H1 (cell line): ENCODE measurements at regions not wholly inside any gene's neighbourhood (a gene's known extent, or its start where the extent isn't known, plus 50 kb on each side); places are given as distances from the start of the nearest gene placed in this dataset.

Experiments
- CTCF ChIA-PET: fragments of 300-600 bp; sonication (Branson Sonifier 250); formaldehyde crosslinking; loops from one replicate; lab custom pipeline; 2021; ENCODE audit not compliant: partially characterized antibody; lab: Charles Lee
- POLR2A ChIA-PET: fragments of 300-600 bp; sonication (Branson Sonifier 250); formaldehyde crosslinking; loops from one replicate; lab custom pipeline; 2021; ENCODE audit warnings: inconsistent platforms; ENCODE audit not compliant: partially characterized antibody; lab: Charles Lee
- DNase-seq, 2 experiments: peaks; one replicate each; pipeline versions ENCODE4 v3.0.0 to v3.0.0-alpha.2; 2010 to 2022; ENCODE audit warnings: low spot score in 2 of 2, low read depth in 1 of 2, mixed read lengths in 1 of 2
- FAIRE-seq: peaks from 2 replicates; lab custom pipeline; 2011; peaks lifted over from hg19 to GRCh38; lab: Jason Lieb, UNC
- H2AFZ ChIP-seq: 2 replicates; pipeline ENCODE4 v1.8.1; 2012; ENCODE audit warnings: low read length, inconsistent platforms
- H2AK5ac ChIP-seq: 2 replicates; pipeline ENCODE4 v1.6.1; 2013; ENCODE audit warnings: low read depth, low read length
- H2BK120ac ChIP-seq: replicated peaks from 2 replicates; pipeline ENCODE3; 2013; ENCODE audit warnings: low read depth, low read length, inconsistent platforms
- H2BK12ac ChIP-seq: 2 replicates; pipeline ENCODE4 v1.6.1; 2013; ENCODE audit warnings: low read depth, low read length
- H2BK15ac ChIP-seq: 2 replicates; pipeline ENCODE4 v1.6.1; 2013; ENCODE audit warnings: low read length
- H2BK20ac ChIP-seq: 2 replicates; pipeline ENCODE4 v1.6.1; 2013; ENCODE audit warnings: low read length
- H2BK5ac ChIP-seq: 2 replicates; pipeline ENCODE4 v1.6.1; 2013; ENCODE audit warnings: low read depth, low read length
- H3K14ac ChIP-seq: 2 replicates; pipeline ENCODE4 v1.6.1; 2013; ENCODE audit warnings: inconsistent platforms; ENCODE audit not compliant: insufficient read length
- H3K18ac ChIP-seq: 2 replicates; pipeline ENCODE4 v1.6.1; 2013; ENCODE audit warnings: low read length; ENCODE audit errors: extremely low read depth
- H3K23ac ChIP-seq: 2 replicates; pipeline ENCODE4 v1.6.1; 2013; ENCODE audit warnings: inconsistent platforms; ENCODE audit not compliant: insufficient read length
- H3K23me2 ChIP-seq: 2 replicates; pipeline ENCODE4 v1.6.1; 2013; ENCODE audit warnings: low read depth, low read length
- H3K27ac ChIP-seq: 2 replicates; pipeline ENCODE4 v1.6.1; 2011; ENCODE audit warnings: low read depth, low read length, inconsistent platforms
- H3K27me3 ChIP-seq, 4 experiments: replicated peaks in 1 of 4; 1 replicate in 1 of 4; 2 replicates in 3 of 4; pipeline versions ENCODE4 v1.6.1 to v1.8.1; 2011 to 2013; ENCODE audit warnings: low read length in 3 of 4, mild to moderate bottlenecking in 3 of 4, inconsistent platforms in 2 of 4, mixed read lengths in 2 of 4, moderate library complexity in 1 of 4; ENCODE audit not compliant: control insufficient read depth in 3 of 4, insufficient read depth in 3 of 4; ENCODE audit errors: extremely low read depth in 1 of 4
- H3K36me3 ChIP-seq, 4 experiments: 2 replicates each; pipeline versions ENCODE4 v1.6.1 to v1.8.1; 2011 to 2013; ENCODE audit warnings: mild to moderate bottlenecking in 4 of 4, low read length in 3 of 4, moderate library complexity in 2 of 4, control low read depth in 1 of 4, inconsistent platforms in 1 of 4; ENCODE audit not compliant: insufficient read depth in 4 of 4, control insufficient read depth in 2 of 4
- H3K4ac ChIP-seq: replicated peaks from 2 replicates; pipeline ENCODE3; 2013; ENCODE audit warnings: low read length, low read depth, mixed read lengths, inconsistent platforms; ENCODE audit not compliant: insufficient read length
- H3K4me1 ChIP-seq, 4 experiments: replicated peaks in 1 of 4; 1 replicate in 1 of 4; 2 replicates in 3 of 4; pipeline versions ENCODE4 v1.6.1 to v1.8.1; 2011 to 2013; ENCODE audit warnings: low read length in 3 of 4, inconsistent platforms in 2 of 4, mixed read lengths in 1 of 4; ENCODE audit not compliant: insufficient read depth in 4 of 4, control insufficient read depth in 3 of 4
- H3K4me2 ChIP-seq, 2 experiments: 2 replicates each; pipeline versions ENCODE4 v1.6.1 to v1.8.1; 2011 to 2013; ENCODE audit warnings: low read depth in 2 of 2, low read length in 2 of 2, control low read depth in 1 of 2, inconsistent platforms in 1 of 2, mild to moderate bottlenecking in 1 of 2; ENCODE audit not compliant: insufficient read depth in 1 of 2
- H3K4me3 ChIP-seq, 4 experiments: fragments of 200-600, 300-600 bp in 1 of 4; sonication (generic), shearing (Covaris generic), sonication (Bioruptor Twin) in 1 of 4; 2 replicates each; pipeline versions ENCODE4 v1.5.1 to v1.8.1; 2011 to 2016; ENCODE audit warnings: low read length in 4 of 4, low read depth in 3 of 4, control low read depth in 2 of 4, inconsistent platforms in 2 of 4, mild to moderate bottlenecking in 2 of 4, mixed read lengths in 1 of 4, moderate library complexity in 1 of 4; ENCODE audit not compliant: insufficient read depth in 2 of 4; ENCODE audit errors: extremely low read depth in 1 of 4
- H3K56ac ChIP-seq: replicated peaks from 2 replicates; pipeline ENCODE3; 2013; ENCODE audit warnings: low read depth, mild to moderate bottlenecking, mixed read lengths, low read length, inconsistent platforms; ENCODE audit not compliant: insufficient read length
- H3K79me1 ChIP-seq: 2 replicates; pipeline ENCODE4 v1.6.1; 2013; ENCODE audit warnings: low read depth, low read length, control low read depth
- H3K79me2 ChIP-seq, 2 experiments: 2 replicates each; pipeline versions ENCODE4 v1.6.1 to v1.8.1; 2012 to 2013; ENCODE audit warnings: low read length in 2 of 2, mild to moderate bottlenecking in 2 of 2, inconsistent platforms in 1 of 2; ENCODE audit not compliant: insufficient read depth in 2 of 2, control insufficient read depth in 1 of 2
- H3K9ac ChIP-seq, 4 experiments: replicated peaks in 1 of 4; 1 replicate in 1 of 4; 2 replicates in 3 of 4; pipeline versions ENCODE4 v1.6.1 to v1.8.1; 2011 to 2013; ENCODE audit warnings: low read depth in 3 of 4, low read length in 3 of 4, control low read depth in 2 of 4, mild to moderate bottlenecking in 2 of 4, moderate library complexity in 2 of 4, inconsistent platforms in 1 of 4; ENCODE audit errors: extremely low read depth in 1 of 4
- H3K9me3 ChIP-seq, 2 experiments: 2 replicates each; pipeline versions ENCODE4 v1.6.1 to v1.8.1; 2012 to 2013; ENCODE audit warnings: mild to moderate bottlenecking in 2 of 2, moderate library complexity in 2 of 2, control low read depth in 1 of 2, inconsistent platforms in 1 of 2, low read depth in 1 of 2, low read length in 1 of 2, mixed read lengths in 1 of 2; ENCODE audit not compliant: insufficient read depth in 2 of 2
- H4K20me1 ChIP-seq, 2 experiments: replicated peaks in 1 of 2; 2 replicates each; pipeline versions ENCODE3 to v1.8.1; 2011 to 2013; ENCODE audit warnings: inconsistent platforms in 2 of 2, low read length in 2 of 2, mild to moderate bottlenecking in 1 of 2; ENCODE audit not compliant: insufficient read depth in 2 of 2, control insufficient read depth in 1 of 2
- H4K5ac ChIP-seq: 2 replicates; pipeline ENCODE4 v1.6.1; 2013; ENCODE audit warnings: low read length, low read depth, mixed read lengths, inconsistent platforms; ENCODE audit not compliant: insufficient read length
- H4K8ac ChIP-seq: 2 replicates; pipeline ENCODE4 v1.8.0; 2013; ENCODE audit warnings: mild to moderate bottlenecking, moderate library complexity, low read length, inconsistent platforms; ENCODE audit not compliant: insufficient read depth; ENCODE audit errors: extremely low read depth
- H4K91ac ChIP-seq: replicated peaks from 2 replicates; pipeline ENCODE3; 2013; ENCODE audit warnings: low read length, mixed read lengths, inconsistent platforms; ENCODE audit not compliant: insufficient read length
- ASH2L ChIP-seq: fragments of 200-600, 300-600 bp; sonication (generic); IDR thresholded peaks from one replicate; pipeline ENCODE4 v1.7.1; 2017; ENCODE audit warnings: low read length
- CHD1 ChIP-seq: IDR thresholded peaks from 2 replicates; pipeline ENCODE4 v1.6.1; 2012; ENCODE audit warnings: low read depth, low read length, improper control_type of control experiment
- CTBP2 ChIP-seq: IDR thresholded peaks from 2 replicates; pipeline ENCODE4 v1.7.0; 2011; ENCODE audit warnings: borderline replicate concordance, mild to moderate bottlenecking, moderate library complexity, mixed read lengths, low read length; ENCODE audit not compliant: insufficient read depth, insufficient read length
- EGR1 ChIP-seq: IDR thresholded peaks from 2 replicates; pipeline ENCODE4 v1.6.1; 2011; ENCODE audit warnings: low read depth, low read length, borderline replicate concordance
- FOSL1 ChIP-seq: IDR thresholded peaks from 2 replicates; pipeline ENCODE4 v1.6.1; 2011; ENCODE audit warnings: mild to moderate bottlenecking, low read depth, low read length, moderate library complexity; ENCODE audit not compliant: insufficient read depth
- GABPA ChIP-seq: IDR thresholded peaks from 2 replicates; pipeline ENCODE4 v1.6.1; 2011; ENCODE audit warnings: mild to moderate bottlenecking, low read length, moderate library complexity, borderline replicate concordance; ENCODE audit not compliant: insufficient read depth
- HDAC6 ChIP-seq: IDR thresholded peaks from one replicate; pipeline ENCODE4 v1.7.1; 2012; ENCODE audit warnings: low read depth, mild to moderate bottlenecking, inconsistent platforms, low read length, moderate library complexity
- JUN ChIP-seq: IDR thresholded peaks from 2 replicates; pipeline ENCODE4 v1.6.1; 2011; ENCODE audit warnings: low read depth, mild to moderate bottlenecking, improper control_type of control experiment, low read length
- JUND ChIP-seq: IDR thresholded peaks from 2 replicates; pipeline ENCODE4 v1.6.1; 2011; ENCODE audit warnings: mild to moderate bottlenecking, improper control_type of control experiment, low read length
- RFX5 ChIP-seq: IDR thresholded peaks from 2 replicates; pipeline ENCODE4 v1.6.1; 2011; ENCODE audit warnings: low read depth, low read length, improper control_type of control experiment, borderline replicate concordance
- RNF2 ChIP-seq: fragments of 200-900, 300-1000 bp; sonication (generic); IDR thresholded peaks from 2 replicates; pipeline ENCODE4 v1.7.1; 2016; ENCODE audit warnings: borderline replicate concordance, low read depth, mild to moderate bottlenecking, antibody characterized with exemption, low read length; ENCODE audit not compliant: poor library complexity, severe bottlenecking; ENCODE audit errors: missing control alignments
- TAF7 ChIP-seq: optimal IDR thresholded peaks from 2 replicates; pipeline ENCODE3; 2011; ENCODE audit warnings: low read depth, mild to moderate bottlenecking, inconsistent platforms, low read length, moderate library complexity, borderline replicate concordance
- TBP ChIP-seq: IDR thresholded peaks from 2 replicates; pipeline ENCODE4 v1.6.1; 2011; ENCODE audit warnings: low read depth, low read length, improper control_type of control experiment
- TCF12 ChIP-seq: IDR thresholded peaks from 2 replicates; pipeline ENCODE4 v1.6.1; 2011; ENCODE audit warnings: low read depth, mild to moderate bottlenecking, low read length
- YY1 ChIP-seq: IDR thresholded peaks from 2 replicates; pipeline ENCODE4 v1.6.1; 2011; ENCODE audit warnings: low read depth, mild to moderate bottlenecking, low read length
- WGBS, 2 experiments: shearing (Covaris generic) in 1 of 2; methylation state at CpG; one replicate each; pipeline versions ENCODE4 v1.1.6 to v1.1.7; 2013 to 2015; ENCODE audit warnings: low lambda C conversion rate in 2 of 2, mixed read lengths in 2 of 2, inconsistent platforms in 1 of 2, low coverage in 1 of 2, missing lambda C conversion rate in 1 of 2; ENCODE audit not compliant: insufficient replicate concordance in 2 of 2, insufficient coverage in 1 of 2, insufficient read length in 1 of 2; ENCODE audit errors: extremely low coverage in 1 of 2, missing lambda C conversion rate in 1 of 2; 5-methylcytosine and 5-hydroxymethylcytosine counted together

DNA sequence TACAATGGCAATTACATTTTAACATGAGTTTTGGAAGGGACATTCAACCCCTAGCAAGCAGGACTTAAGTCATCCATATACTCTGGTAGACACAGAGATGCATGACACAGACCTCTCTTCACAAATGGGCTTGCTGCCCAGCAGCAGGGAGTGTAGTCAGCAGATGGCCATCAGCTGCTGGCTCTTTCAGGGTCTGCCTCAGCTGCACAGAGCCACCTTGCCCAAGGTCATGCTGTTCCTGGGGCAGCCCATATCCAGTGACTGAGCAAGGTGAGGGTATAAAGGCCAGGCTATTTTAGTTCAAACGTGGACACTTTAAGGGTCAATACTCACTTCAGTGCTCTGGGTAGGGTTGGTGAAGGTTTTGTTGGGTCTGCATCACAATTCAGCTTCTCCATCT is 58.3 kb upstream of the JDP2 start:
- H3K27me3 ChIP-seq, result no peaks in the 10 kb centered on the region
- H2AFZ ChIP-seq, result no peak overlapping the region
- no peaks in the 10 kb centered on the region for H4K20me1 ChIP-seq
- H4K91ac ChIP-seq, result no peak overlapping the region
- no peak overlapping the region for H3K23ac ChIP-seq
- H2BK20ac ChIP-seq, result no peak overlapping the region
- no peaks in the 10 kb centered on the region for H3K9me3 ChIP-seq
- H2BK12ac ChIP-seq, result no peak overlapping the region
- no peak overlapping the region for H4K8ac ChIP-seq
- no peaks in the 10 kb centered on the region for H3K4me1 ChIP-seq
- no peak overlapping the region for H2BK5ac ChIP-seq
- H2AK5ac ChIP-seq, result no peak overlapping the region
- no peak for FAIRE-seq
- H2BK15ac ChIP-seq, result no peak overlapping the region
- no peak overlapping the region for H3K18ac ChIP-seq
- H3K4ac ChIP-seq, result no peak overlapping the region
- no peak overlapping the region for H3K56ac ChIP-seq
- no peak overlapping the region for H3K27ac ChIP-seq
- H3K79me1 ChIP-seq, result no peaks in the 10 kb centered on the region
- H2BK120ac ChIP-seq, result no peak overlapping the region
- no peaks in the 10 kb centered on the region for H3K36me3 ChIP-seq
- DNase-seq, result no peak
- ChIA-PET POLR2A (interaction anchor here (0.7 kb wide), 1 partner anchor 66 kb away, joined by 3 read pairs; no protein-coding TSS in a partner anchor), CTCF (interaction anchor here (2.1 kb wide), 1 partner anchor 66 kb away, joined by 4 read pairs; no protein-coding TSS in a partner anchor)
- H4K5ac ChIP-seq, result no peak overlapping the region
- no peak overlapping the region for H3K9ac ChIP-seq
- H3K14ac ChIP-seq, result no peak overlapping the region
- 85% methylated on average over 1 of the region's 1 CpG; no CpG with 5 or more reads in 1 of the 2 experiments for WGBS, 2 experiments
- no peaks in the 10 kb centered on the region for H3K23me2 ChIP-seq
- H3K79me2 ChIP-seq, result no peaks in the 10 kb centered on the region
- no peak overlapping the region for H3K4me3 ChIP-seq
- H3K4me2 ChIP-seq, result no peak overlapping the region
- TF ChIP-seq CTBP2, result no peak
- TF ChIP-seq RFX5, result no peak
- no peak for TF ChIP-seq JUN
- no peak for TF ChIP-seq GABPA
- TF ChIP-seq TCF12, result no peak
- no peak for TF ChIP-seq ASH2L
- TF ChIP-seq YY1, result no peak
- TF ChIP-seq TAF7, result no peak
- TF ChIP-seq JUND, result no peak
- TF ChIP-seq RNF2, result no peak
- no peak for TF ChIP-seq EGR1
- TF ChIP-seq TBP, result no peak
- no peak for TF ChIP-seq FOSL1
- TF ChIP-seq HDAC6, result no peak
- TF ChIP-seq CHD1, result no peak
